GM18517 (cell line): ENCODE measurements at regions not wholly inside any gene's neighbourhood (a gene's known extent, or its start where the extent isn't known, plus 50 kb on each side); places are given as distances from the start of the nearest gene placed in this dataset.
"Not testable (repeated sequence)": the region's sequence is repeated elsewhere in the genome, so short reads cannot be mapped to it uniquely, and the experiment has no call there.

Experiments used
- ATAC-seq: cut with Tn5 transposase; IDR thresholded peaks from one replicate; pipeline ENCODE4 v1.9.1; 2021; ENCODE audit warnings: mild to moderate bottlenecking, moderate library complexity; ENCODE audit not compliant: unreplicated experiment

DNA sequence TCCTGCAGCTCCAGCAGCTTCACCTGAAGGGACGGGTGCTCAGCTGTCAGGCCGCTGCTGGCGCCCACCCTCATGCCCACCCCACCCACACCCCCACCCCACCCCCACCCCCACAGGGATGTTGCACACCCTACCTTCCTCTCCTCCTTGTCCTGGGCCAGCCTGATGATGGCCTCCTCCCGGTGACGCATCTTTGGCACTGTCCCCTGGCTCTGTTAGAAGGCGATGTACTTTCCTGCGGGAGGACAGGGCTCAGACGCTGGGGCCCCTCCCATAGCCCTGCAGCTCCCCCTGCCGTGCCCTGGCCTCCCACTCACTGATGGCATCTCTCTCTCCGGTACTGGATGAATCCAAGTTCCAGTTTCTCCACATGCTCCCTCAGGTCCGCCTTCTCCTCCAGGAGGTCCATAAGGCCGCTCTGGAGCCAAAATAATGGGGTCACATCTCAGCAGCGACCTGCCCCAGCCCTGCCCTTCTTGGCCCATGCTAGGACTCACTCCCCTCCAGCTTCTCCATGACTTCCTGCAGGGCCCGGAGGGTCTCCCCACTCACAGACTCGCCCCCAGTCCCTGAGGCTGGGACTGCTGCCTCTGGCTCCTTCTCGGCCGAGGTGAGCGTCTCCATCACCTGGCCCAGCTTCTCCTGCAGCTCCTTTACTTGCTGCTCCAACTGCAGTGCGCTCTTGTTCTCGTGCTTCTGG lies 55.2 kb downstream of the GOLGA8B start:
- not testable (repeated sequence) for ATAC-seq

DNA sequence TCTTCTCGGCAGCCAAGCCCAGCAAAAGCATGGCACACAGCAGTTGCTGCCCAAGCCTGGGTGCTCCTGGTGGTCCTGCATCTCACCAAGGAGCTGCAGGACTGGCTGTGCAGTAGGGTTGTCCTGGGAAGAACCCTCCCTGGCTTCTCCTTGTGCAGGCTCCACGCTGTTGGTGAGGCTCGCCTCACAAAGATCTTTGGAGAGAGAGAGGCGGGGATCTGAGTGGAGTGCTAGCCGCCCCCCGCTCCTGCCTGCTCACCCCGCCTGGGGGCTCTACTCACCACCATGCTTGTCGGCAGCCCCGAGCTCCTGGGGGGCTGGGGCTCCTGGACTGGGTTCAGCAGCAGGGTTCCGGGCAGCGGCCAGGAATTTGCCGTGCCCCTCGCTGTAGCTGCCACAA lies 55.8 kb downstream of the GOLGA8B start:
- not testable (repeated sequence) for ATAC-seq

DNA sequence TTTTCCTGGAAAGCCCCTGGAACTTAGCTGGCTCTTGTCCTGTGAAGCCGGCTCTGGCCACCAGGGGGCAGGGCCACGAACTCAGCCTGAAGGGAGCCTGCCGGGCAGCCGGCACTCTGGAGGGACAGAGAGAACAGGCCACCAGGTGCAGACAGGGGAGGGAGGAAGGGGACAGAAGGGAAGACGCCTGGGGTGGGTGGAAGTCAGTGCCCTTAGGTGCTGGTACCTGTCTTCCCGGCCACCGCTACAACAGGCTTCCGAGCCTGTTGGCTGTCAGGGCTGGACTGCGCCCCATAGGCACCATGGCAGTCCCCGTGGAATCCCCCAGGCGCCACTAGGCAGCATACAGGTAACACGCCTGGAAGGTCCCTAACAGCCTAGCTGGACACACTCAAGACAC lies 59.6 kb downstream of the GOLGA8B start:
- ATAC-seq = not testable (repeated sequence)

DNA sequence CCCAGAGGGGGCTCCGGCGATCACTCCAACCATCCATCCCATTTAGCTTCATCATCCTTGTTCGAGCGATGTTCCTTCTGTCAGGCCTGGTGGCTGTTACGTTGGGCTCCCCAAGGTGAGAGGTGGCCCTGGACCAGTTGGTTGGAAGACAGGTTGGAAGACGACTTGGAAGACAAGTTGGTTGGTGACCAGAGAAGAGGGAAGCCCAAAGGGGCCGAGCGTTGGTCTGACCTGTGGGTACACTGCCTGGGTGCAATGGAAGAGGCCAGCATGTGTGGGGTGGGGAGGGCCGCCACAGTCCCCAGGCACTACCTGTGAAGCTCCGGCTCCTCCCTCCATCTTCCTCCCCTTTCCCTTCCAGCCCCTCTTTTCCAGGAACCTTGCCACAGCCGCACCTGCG lies 60.9 kb downstream of the GOLGA8B start:
- not testable (repeated sequence) for ATAC-seq

DNA sequence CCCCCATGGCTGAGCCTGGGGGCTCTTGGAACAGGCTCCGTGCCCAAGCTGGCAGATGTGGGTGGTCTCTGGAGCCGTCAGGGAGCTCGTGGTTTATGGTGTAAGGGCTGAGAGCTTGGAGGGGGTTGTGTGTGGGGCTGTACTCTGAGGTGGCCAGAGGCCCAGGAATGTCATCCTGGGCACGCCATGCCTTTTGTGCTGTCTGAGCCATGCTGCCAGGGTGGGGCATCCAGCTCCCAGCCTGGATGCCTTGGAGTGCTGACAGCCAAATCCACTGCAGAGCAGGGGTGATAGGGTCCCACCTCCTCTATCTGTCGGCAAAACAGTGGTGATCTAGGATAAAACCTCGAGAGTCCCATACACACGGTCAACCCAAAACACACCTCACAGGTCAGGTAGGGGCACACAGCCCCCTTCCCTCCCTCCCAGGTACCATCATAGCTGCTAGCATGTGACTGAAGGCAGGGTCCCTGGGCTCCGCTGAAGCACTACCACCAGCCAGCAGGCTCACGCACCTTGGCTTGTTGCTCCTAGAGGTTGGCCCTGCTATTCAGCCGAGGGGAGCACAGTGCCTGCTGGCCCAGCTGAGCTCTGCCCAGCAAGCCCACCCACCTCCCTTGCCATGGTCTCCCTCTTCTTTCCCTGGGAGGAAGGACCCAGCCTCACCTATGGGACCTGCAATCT lies 61.5 kb downstream of the GOLGA8B start:
- ATAC-seq = not testable (repeated sequence)

DNA sequence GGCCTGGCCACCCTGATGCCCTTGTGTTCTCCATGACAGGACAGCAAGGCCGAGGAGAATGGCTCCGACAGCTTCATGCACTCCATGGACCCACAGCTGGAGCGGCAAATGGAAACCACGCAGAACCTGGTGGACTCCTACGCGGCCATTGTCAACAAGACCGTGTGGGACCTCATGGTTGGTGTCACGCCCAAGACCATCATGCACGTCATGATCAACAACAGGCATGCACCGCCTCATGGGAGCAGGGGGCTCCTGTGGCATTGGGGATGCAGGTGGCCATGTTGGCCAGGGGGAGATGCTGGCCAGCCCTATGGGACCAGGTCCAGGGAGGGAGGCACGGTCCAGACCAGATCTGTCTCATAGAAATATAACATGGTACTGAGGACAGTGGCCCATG lies 62.9 kb downstream of the GOLGA8B start:
- no peak for ATAC-seq

DNA sequence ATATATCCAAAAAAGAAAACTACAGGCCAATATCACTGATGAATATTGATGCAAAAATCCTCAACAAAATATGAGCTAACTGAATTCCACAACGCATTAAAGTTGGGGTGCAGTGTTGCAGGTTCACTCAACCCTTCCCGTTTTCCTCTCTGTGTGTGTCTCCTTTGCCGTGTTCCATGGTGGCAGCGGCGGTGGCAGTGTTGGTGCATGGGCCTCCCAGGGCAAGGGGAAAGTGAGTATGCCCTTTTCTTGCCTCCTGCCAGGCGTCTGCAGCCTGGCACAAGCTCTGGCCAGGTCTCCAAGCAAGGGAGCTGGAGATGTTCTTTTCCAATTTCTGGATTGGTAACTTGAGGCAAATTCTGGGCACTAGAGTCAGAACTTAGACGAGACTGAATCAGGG lies 63.4 kb downstream of the GOLGA8B start:
- not testable (repeated sequence) for ATAC-seq

DNA sequence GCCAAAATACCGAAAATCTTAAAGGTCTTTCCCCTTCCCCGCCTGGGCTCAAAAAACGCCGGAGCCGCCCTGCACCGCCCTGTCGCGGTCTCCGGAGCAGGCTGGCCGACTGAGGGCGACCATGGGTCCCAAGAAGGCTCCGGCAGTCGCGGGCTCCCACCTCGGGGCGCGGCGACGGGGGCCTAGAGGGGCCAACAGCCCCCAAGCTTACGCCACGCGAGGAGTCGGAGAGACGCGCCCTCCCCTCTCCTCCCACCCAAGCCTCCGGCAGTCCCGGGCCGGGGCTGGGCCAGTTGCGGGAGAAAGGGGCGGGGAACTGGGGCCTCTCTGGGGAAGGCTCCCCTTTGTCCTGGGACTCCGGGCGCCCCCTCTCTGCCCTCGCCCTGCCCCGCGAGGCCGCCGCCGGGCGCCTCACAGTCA lies 69.2 kb downstream of the GOLGA8B start:
- ATAC-seq = peak; percentile 55

DNA sequence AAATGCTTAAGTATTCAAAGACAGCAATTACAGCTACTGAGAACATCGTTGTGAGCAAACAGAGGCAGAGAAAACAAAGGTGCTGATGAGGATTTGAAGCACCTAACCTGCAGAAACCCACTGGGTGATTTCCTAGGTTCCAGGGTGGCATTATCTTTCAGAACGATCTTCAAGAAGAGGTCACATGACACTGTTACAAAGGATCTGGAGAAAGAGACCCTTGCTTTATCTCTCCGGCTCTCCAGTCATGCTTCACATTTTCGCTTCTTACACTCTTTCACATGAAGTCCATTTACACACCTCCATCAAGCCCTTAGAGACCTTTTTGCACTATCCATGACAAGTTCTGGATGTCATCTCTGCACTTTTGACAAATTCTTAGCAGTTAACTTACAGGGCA lies 70.8 kb downstream of the GOLGA8B start:
- ATAC-seq = no peak

DNA sequence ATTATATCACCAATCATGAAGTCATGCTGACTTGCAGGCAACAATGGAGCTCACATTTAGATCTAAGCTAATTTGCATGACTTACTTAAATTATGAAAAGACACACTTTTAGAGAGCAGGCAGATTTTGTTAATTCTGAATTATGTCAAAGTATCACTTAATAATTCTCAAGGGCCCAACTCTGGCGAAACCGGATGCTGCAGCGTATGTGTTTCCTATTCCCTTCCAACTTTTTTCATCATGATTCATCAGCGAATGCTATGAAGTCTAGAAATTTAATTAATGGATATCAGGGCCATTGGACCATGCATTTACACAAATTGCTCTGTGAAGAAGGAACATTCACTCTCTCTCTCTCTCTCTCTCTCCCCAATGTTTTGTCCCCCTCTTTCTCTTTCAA lies 63.5 kb upstream of the GOLGA8A start:
- ATAC-seq = no peak

DNA sequence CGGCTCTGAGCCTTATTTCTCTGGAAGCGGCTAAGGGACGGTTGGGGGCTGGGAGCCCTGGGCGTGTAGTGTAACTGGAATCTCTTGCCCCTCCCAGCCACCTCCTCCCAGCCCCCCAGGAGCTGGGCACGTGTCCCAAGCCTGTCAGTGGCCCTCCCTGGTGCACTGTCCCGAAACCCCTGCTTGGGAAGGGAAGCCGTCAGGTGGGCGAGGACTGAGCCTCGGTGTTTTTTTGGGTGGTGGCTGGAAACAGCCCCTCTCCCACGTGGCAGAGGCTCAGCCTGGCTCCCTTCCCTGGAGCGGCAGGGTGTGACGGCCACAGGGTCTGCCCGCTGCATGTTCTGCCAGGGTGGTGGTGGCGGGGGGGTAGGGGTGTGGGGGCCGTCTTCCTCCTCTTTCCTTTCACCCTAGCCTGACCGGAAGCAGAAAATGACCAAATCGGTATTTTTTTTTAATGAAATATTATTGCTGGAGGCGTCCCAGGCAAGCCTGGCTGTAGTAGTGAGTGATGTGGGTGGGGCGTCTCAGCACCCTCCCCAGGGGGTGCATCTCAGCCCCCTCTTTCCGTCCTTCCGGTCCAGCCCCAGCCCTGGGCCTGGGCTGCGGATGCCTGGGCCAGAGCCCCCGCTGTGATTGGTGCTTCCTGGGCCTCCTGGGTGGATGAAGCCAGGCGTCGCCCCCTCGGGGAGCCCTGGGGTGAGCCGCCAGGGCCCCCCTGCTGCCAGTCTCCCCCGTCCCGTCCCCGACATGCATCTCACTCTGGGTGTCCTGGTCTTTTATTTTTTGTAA lies 58.8 kb upstream of the GOLGA8A start:
- ATAC-seq = no peak

DNA sequence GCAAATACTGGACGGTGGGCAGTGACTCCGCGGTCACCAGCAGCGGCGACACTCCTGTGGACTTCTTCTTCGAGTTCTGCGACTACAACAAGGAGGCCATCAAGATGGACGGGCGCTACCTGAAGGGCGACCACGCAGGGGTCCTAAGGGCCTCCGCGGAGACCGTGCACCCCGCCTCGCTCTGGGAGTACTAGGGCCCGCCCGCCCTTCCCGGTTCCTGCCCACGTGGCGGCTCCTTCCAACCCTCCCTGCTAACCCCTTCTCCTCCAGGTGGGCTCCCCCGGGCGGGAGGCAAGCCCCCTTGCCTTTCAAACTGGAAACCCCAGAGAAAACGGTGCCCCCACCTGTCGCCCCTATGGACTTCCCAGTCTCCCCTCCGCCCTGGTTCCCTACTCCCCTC lies 58.1 kb upstream of the GOLGA8A start:
- not testable (repeated sequence) for ATAC-seq

DNA sequence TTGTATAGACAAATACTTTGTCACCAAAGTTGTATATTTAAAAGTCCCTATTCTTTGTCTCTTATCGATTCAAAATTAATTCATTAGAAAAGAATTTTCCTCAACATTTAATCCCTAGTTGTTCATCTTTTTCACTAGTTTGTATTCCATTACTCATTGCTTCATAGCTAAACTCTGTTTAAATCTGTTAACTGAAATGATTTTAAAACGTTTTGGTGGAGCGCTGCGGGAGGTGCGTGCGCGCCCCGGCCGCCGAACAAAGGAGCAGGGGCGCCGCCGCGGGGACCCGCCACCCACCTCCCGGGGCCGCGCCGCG lies 56.4 kb upstream of the GOLGA8A start:
- no peak for ATAC-seq

DNA sequence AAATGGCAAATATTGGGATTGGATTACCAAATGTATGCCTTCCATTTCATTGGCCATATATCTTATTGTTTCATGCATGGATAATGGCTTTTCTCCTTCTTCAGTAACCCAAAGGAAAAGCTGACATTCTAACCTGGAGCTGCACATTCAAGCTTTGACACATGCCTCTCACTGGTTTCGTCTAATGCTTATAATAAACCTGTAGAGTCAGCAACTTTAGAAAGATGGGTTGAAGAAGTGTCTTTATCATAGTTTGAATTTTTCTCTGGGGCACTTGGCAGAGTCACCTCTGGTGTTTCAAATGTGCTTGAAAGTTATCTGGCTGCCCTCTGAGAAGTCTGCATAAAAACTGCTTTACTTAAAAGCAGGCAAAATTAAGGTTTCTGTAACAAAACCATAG lies 55.4 kb upstream of the GOLGA8A start:
- ATAC-seq = no peak

DNA sequence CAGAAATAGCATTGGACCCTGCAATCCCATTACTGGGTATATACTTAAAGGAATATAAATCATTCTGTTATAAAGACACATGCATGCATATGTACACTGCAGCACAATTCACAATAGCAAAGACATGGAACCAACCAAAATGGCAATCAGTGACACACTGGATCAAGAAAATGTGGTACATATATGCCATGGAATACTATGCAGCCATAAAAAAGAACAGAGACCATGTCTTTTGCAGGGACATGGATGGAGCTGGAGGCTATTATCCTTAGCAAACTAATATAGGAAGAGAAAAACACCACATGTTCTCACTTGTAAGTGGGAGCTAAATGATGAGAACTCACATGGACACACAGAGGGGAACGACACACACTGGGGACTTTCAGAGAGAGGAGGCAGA lies 53.9 kb upstream of the GOLGA8A start:
- ATAC-seq = not testable (repeated sequence)

DNA sequence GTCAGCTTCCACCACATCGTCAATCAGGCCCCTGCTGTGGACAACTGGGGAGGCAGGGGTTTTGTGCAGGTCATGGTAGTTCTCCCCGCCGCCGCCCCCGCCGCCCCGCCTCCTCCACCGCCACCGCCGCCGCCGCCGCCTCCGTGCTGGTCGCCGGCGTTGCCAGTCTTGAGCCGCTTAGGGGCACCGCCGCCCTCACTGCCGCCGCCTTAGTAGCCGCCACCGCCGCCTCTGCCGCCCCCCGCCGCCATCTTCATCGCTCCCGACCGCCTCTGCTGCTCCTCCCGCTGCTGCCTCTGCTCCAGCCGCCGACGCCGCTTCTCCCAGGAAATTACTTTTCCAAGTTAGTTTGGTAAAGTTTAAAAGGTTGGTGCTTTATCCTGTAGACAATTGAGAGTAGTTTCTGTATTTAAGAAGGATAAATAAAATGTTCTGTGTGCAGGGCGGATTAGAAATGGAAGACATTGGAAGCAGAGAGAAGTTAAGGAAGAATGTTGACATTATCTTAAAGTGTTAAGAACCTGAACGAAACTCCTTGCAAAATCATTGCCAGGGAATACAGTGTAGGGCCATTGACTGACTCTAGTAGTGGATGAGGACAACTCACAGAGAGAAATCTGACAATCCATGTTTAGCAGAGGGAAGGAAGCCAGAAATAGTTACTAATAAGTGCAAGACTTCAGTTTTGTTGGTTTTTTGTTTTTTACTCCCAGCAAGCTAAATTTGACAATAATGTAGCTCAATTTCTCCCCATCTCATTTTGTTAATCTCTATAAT lies 53.0 kb upstream of the GOLGA8A start:
- no peak for ATAC-seq

DNA sequence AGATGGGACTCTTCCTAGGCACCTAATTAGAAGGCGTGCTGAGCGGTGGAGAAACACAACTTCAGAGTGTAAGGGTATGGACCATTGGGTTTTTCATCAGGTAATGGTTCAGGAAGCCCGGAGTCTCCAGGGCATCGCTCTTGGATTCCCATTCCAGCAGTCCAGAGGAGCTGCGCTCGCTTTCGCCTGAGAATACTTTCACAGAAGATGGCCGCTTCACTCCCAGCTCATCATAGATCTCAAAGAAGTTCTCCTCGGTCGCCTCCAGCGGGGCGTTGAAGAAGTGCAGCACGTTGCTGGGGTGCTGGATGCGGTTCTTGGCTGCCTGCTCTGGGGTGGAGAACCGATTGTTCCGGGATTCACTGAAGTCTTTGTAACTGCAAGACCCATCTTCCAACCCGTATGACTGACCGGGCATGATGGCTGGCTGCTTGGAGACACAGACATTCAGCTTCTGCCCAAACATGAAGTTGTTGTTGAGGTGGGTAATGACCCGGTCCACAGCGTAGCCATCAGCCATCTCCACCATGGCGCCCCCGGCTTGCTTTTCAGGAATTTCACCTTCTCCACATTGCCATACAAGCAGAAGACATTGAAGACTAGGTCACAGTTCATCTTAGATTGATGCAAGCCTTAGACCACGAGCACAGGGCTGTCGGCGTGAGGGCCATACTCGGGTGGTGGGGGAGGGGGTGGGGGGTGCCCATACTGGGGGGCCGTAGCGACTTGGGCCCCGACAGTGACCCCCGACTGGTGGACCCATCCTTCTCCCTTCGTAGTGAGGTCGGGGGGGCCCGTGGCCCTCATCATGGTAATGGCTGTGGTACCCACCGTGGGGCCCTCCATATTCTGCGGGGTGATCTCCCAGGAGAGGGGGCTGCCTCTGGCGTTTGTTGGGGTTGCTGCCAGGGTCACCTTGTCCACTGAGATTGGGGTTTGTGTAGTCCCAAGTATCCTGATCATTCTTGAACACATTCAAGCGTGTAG lies 51.7 kb upstream of the GOLGA8A start:
- ATAC-seq = not testable (repeated sequence)
